ENCODE measurements at regions not wholly inside any gene's neighbourhood (a gene's known extent, or its start where the extent isn't known, plus 50 kb on each side); places are given as distances from the start of the nearest gene placed in this dataset.

DNA sequence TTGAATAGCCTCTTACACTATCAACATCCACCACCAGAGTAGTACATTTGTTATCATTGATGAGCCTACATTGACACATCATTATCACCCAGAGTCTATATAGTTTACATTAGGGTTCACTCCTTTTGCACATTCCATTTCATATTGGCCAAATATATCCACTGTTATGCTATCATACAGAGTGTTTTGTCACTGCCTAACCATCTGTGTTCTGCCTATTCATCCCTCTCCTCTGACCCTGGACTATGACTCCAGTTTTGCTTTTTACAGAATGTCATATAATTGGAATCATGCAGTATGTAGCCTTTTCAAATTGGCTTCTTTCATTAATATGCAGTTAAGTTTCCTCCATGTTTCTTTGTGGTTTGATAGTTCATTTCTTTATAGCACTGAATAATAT, 904.7 kb downstream of the TLE1 start:
- H3K4me1 ChIP-seq (ENCODE audit: insufficient read depth, low read length, poor library complexity, severe bottlenecking): peaks cover 1% of the 10 kb centered on the region
- no peaks in the 10 kb centered on the region for H3F3A ChIP-seq (ENCODE audit: low read depth)
- H4K20me1 ChIP-seq (ENCODE audit: insufficient read depth, low read length, poor library complexity, severe bottlenecking): no peaks in the 10 kb centered on the region
- H3K79me2 ChIP-seq (ENCODE audit: insufficient read depth, low read length): no peaks in the 10 kb centered on the region
- H3K4me2 ChIP-seq (ENCODE audit: low read depth, low read length, poor library complexity, severe bottlenecking): no peak overlapping the region
- no peak overlapping the region for H2AFZ ChIP-seq (ENCODE audit: low read length)
- no peaks in the 10 kb centered on the region for H3K9me3 ChIP-seq (ENCODE audit: insufficient read depth, low read depth, low read length)
- no peaks in the 10 kb centered on the region for H3K9me2 ChIP-seq (replicated peaks; ENCODE audit: low read depth, low read length)
- H3K27me3 ChIP-seq (ENCODE audit: insufficient read depth, low read length, poor library complexity, severe bottlenecking): no peaks in the 10 kb centered on the region
- no peak overlapping the region for H3K9ac ChIP-seq (ENCODE audit: low read depth, low read length, poor library complexity, severe bottlenecking)
- TF ChIP-seq, protein P1, sequence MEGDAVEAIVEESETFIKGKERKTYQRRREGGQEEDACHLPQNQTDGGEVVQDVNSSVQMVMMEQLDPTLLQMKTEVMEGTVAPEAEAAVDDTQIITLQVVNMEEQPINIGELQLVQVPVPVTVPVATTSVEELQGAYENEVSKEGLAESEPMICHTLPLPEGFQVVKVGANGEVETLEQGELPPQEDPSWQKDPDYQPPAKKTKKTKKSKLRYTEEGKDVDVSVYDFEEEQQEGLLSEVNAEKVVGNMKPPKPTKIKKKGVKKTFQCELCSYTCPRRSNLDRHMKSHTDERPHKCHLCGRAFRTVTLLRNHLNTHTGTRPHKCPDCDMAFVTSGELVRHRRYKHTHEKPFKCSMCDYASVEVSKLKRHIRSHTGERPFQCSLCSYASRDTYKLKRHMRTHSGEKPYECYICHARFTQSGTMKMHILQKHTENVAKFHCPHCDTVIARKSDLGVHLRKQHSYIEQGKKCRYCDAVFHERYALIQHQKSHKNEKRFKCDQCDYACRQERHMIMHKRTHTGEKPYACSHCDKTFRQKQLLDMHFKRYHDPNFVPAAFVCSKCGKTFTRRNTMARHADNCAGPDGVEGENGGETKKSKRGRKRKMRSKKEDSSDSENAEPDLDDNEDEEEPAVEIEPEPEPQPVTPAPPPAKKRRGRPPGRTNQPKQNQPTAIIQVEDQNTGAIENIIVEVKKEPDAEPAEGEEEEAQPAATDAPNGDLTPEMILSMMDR (conservative IDR thresholded peaks at IDR 0.05; ENCODE audit: low read length): no peak
- TF ChIP-seq EZH2phosphoT487 (IDR thresholded peaks at IDR 0.05; ENCODE audit: borderline replicate concordance): no peak
- H3K36me3 ChIP-seq (ENCODE audit: insufficient read depth, low read length): no peaks in the 10 kb centered on the region
- no peak overlapping the region for H3K4me3 ChIP-seq (ENCODE audit: low read length, poor library complexity, severe bottlenecking)

DNA sequence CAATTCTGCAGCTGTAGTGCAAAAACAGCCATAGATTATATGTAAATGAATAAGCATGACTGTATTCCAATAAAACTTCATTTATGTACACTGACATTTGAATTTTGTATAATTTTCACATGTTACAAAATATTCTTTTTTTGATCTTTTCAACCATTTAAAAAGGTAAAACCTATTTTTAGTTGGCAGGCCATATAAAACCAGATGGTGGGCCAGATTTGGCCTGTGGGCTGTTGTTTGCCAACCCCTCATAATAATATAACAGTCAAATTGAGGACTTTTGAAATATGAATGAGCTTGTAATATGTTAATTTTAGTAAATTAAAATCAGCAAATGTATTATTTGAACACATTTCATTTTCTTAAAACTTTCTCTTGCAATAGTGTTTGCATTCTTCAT, 913.4 kb downstream of the TLE1 start:
- no peaks in the 10 kb centered on the region for H3K4me1 ChIP-seq (ENCODE audit: insufficient read depth, low read length, poor library complexity, severe bottlenecking)
- H3F3A ChIP-seq (ENCODE audit: low read depth): no peaks in the 10 kb centered on the region
- no peak overlapping the region for H3K4me3 ChIP-seq (ENCODE audit: low read length, poor library complexity, severe bottlenecking)
- H4K20me1 ChIP-seq (ENCODE audit: insufficient read depth, low read length, poor library complexity, severe bottlenecking): no peaks in the 10 kb centered on the region
- no peaks in the 10 kb centered on the region for H3K36me3 ChIP-seq (ENCODE audit: insufficient read depth, low read length)
- no peaks in the 10 kb centered on the region for H3K27me3 ChIP-seq (ENCODE audit: insufficient read depth, low read length, poor library complexity, severe bottlenecking)
- no peak overlapping the region for H3K4me2 ChIP-seq (ENCODE audit: low read depth, low read length, poor library complexity, severe bottlenecking)
- TF ChIP-seq, protein P1 (conservative IDR thresholded peaks at IDR 0.05; ENCODE audit: low read length): no peak
- TF ChIP-seq EZH2phosphoT487 (IDR thresholded peaks at IDR 0.05; ENCODE audit: borderline replicate concordance): no peak
- H3K9me3 ChIP-seq (ENCODE audit: insufficient read depth, low read depth, low read length): no peaks in the 10 kb centered on the region
- no peak overlapping the region for H2AFZ ChIP-seq (ENCODE audit: low read length)
- no peaks in the 10 kb centered on the region for H3K79me2 ChIP-seq (ENCODE audit: insufficient read depth, low read length)
- no peaks in the 10 kb centered on the region for H3K9me2 ChIP-seq (replicated peaks; ENCODE audit: low read depth, low read length)
- no peak overlapping the region for H3K9ac ChIP-seq (ENCODE audit: low read depth, low read length, poor library complexity, severe bottlenecking)

DNA sequence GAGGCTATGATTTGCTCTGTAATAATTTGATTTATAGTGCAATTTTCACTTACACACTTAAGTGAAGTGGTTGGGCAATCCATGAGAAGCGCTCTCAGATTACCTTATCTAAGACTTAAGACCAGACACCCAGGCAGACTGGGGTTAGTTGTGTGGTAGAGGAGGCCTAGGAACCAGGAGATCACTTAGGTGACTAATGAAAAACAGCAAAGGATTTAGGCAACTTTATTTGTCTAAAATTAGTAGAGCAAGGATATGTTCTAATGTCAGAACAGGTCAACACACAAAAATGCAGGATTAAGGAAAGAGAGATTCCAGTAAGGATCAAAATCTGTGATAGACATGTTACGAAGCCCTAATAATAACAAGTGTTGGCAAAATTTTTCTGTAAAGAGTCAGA, 913.8 kb downstream of the TLE1 start:
- H3K9me2 ChIP-seq (replicated peaks; ENCODE audit: low read depth, low read length): no peaks in the 10 kb centered on the region

More for the DNA sequence above, 913.8 kb downstream of the TLE1 start:
- Histone ChIP-seq H3K27me3 (ENCODE audit: insufficient read depth, low read length, poor library complexity, severe bottlenecking) (no peaks in the 10 kb centered on the region), H4K20me1 (ENCODE audit: insufficient read depth, low read length, poor library complexity, severe bottlenecking) (no peaks in the 10 kb centered on the region), H3K4me1 (ENCODE audit: insufficient read depth, low read length, poor library complexity, severe bottlenecking) (no peaks in the 10 kb centered on the region), H3F3A (ENCODE audit: low read depth) (no peaks in the 10 kb centered on the region), H3K36me3 (ENCODE audit: insufficient read depth, low read length) (no peaks in the 10 kb centered on the region), H3K79me2 (ENCODE audit: insufficient read depth, low read length) (no peaks in the 10 kb centered on the region), H3K4me2 (ENCODE audit: low read depth, low read length, poor library complexity, severe bottlenecking) (no peak overlapping the region), H3K9ac (ENCODE audit: low read depth, low read length, poor library complexity, severe bottlenecking) (no peak overlapping the region), H3K4me3 (ENCODE audit: low read length, poor library complexity, severe bottlenecking) (no peak overlapping the region), H3K9me3 (ENCODE audit: insufficient read depth, low read depth, low read length) (no peaks in the 10 kb centered on the region), H2AFZ (ENCODE audit: low read length) (no peak overlapping the region)
- TF ChIP-seq, protein P1 (conservative IDR thresholded peaks at IDR 0.05; ENCODE audit: low read length): no peak

Data from Loucy (cell line).